Endothelial cell of umbilical vein (primary cell): ENCODE measurements at regions not wholly inside any gene's neighbourhood (a gene's known extent, or its start where the extent isn't known, plus 50 kb on each side); places are given as distances from the start of the nearest gene placed in this dataset.

Experiments used
- BruUV-seq: library from RNA; stranded (reverse); fragments of 400-500 nt; replicated peaks from 2 replicates; lab custom pipeline; 2021; lab: Mats Ljungman, UMichigan
- CTCF ChIA-PET: fragments of 300-600, 350-600 bp; sonication (Branson Sonifier 250); formaldehyde crosslinking; loops from one replicate; lab custom pipeline; 2021; ENCODE audit warnings: antibody characterized with exemption, inconsistent platforms; lab: Charles Lee
- POLR2A ChIA-PET: fragments of 300-600, 350-600 bp; sonication (Branson Sonifier 250); formaldehyde crosslinking; loops from one replicate; lab custom pipeline; 2021; ENCODE audit warnings: antibody characterized with exemption, inconsistent platforms; lab: Charles Lee
- DNase-seq: peaks from one replicate; pipeline ENCODE4 v3.0.0-alpha.2; 2011; ENCODE audit warnings: low read depth, low spot score
- FAIRE-seq: peaks from 2 replicates; lab custom pipeline; 2011; peaks lifted over from hg19 to GRCh38; lab: Jason Lieb, UNC
- H2AFZ ChIP-seq: 2 replicates; pipeline ENCODE4 v1.6.0; 2012; ENCODE audit warnings: low read depth, low read length, control low read depth, inconsistent platforms
- H3K27ac ChIP-seq: 2 replicates; pipeline ENCODE4 v1.5.1; 2011; ENCODE audit warnings: low read depth, mild to moderate bottlenecking, control low read depth, low read length, moderate library complexity; ENCODE audit not compliant: insufficient read depth
- H3K27me3 ChIP-seq, 2 experiments: 2 replicates each; pipeline versions ENCODE4 v1.6.0 to v1.6.1; 2011; ENCODE audit warnings: low read length in 2 of 2, mixed read lengths in 1 of 2; ENCODE audit not compliant: control insufficient read depth in 2 of 2, insufficient read depth in 2 of 2
- H3K36me3 ChIP-seq, 2 experiments: 2 replicates in 1 of 2; 3 replicates in 1 of 2; pipeline ENCODE4 v1.5.1; 2011; ENCODE audit warnings: low read length in 2 of 2, mild to moderate bottlenecking in 1 of 2, moderate library complexity in 1 of 2; ENCODE audit not compliant: control insufficient read depth in 2 of 2, insufficient read depth in 2 of 2; ENCODE audit errors: extremely low read depth in 1 of 2
- H3K4me1 ChIP-seq: 3 replicates; pipeline ENCODE4 v1.5.1; 2011; ENCODE audit warnings: mild to moderate bottlenecking, low read length; ENCODE audit not compliant: control insufficient read depth, insufficient read depth; ENCODE audit errors: extremely low read depth
- H3K4me2 ChIP-seq: 2 replicates; pipeline ENCODE4 v1.6.1; 2011; ENCODE audit warnings: low read length, control low read depth, mixed read lengths; ENCODE audit not compliant: insufficient read depth
- H3K4me3 ChIP-seq, 3 experiments: fragments of 200-600 bp in 1 of 3; sonication (generic), shearing (Covaris generic) in 1 of 3; replicated peaks in 1 of 3; 2 replicates each; pipeline ENCODE4 v1.5.1; 2011 to 2016; ENCODE audit warnings: control low read depth in 3 of 3, low read length in 3 of 3, mild to moderate bottlenecking in 2 of 3, inconsistent platforms in 1 of 3, low read depth in 1 of 3, moderate library complexity in 1 of 3; ENCODE audit not compliant: insufficient read depth in 1 of 3
- H3K79me2 ChIP-seq: 2 replicates; pipeline ENCODE4 v1.6.0; 2012; ENCODE audit warnings: low read length, inconsistent platforms; ENCODE audit not compliant: control insufficient read depth, insufficient read depth
- H3K9ac ChIP-seq: replicated peaks from 2 replicates; pipeline ENCODE3; 2011; ENCODE audit warnings: low read length, control low read depth; ENCODE audit not compliant: insufficient read depth; ENCODE audit errors: extremely low read depth
- H3K9me1 ChIP-seq: replicated peaks from 3 replicates; pipeline ENCODE4 v1.6.0; 2011; ENCODE audit warnings: mild to moderate bottlenecking, low read length; ENCODE audit not compliant: control insufficient read depth, insufficient read depth; ENCODE audit errors: extremely low read depth
- H3K9me3 ChIP-seq: replicated peaks from 2 replicates; pipeline ENCODE4 v1.5.1; 2012; ENCODE audit warnings: low read length, inconsistent platforms; ENCODE audit not compliant: control insufficient read depth, insufficient read depth
- H4K20me1 ChIP-seq: replicated peaks from 2 replicates; pipeline ENCODE3; 2011; ENCODE audit warnings: mild to moderate bottlenecking, low read length; ENCODE audit not compliant: control insufficient read depth, insufficient read depth; ENCODE audit errors: extremely low read depth
- CTCF ChIP-seq, 2 donors: IDR thresholded peaks; 1 replicate in 1 of 2; 2 replicates in 1 of 2; pipeline ENCODE4 v1.5.1; 2011; ENCODE audit warnings: low read length in 2 of 2, mild to moderate bottlenecking in 2 of 2, moderate library complexity in 2 of 2, control low read depth in 1 of 2, inconsistent platforms in 1 of 2, low read depth in 1 of 2; ENCODE audit not compliant: insufficient read depth in 1 of 2; ENCODE audit errors: extremely low read depth in 1 of 2
- EZH2 ChIP-seq: IDR thresholded peaks from 2 replicates; pipeline ENCODE4 v1.6.1; 2012; ENCODE audit warnings: borderline replicate concordance, low read depth, mild to moderate bottlenecking, moderate library complexity, low read length, inconsistent platforms; ENCODE audit not compliant: severe bottlenecking
- GATA2 ChIP-seq: IDR thresholded peaks from 2 replicates; pipeline ENCODE4 v1.7.0; 2011; ENCODE audit warnings: low read depth, mild to moderate bottlenecking, moderate library complexity, mixed read lengths, low read length; ENCODE audit not compliant: insufficient read length, insufficient read depth
- MYC ChIP-seq: IDR thresholded peaks from one replicate; pipeline ENCODE4 v1.6.1; 2011; ENCODE audit warnings: mild to moderate bottlenecking, low read depth, low read length
- POLR2A ChIP-seq: IDR thresholded peaks from 2 replicates; pipeline ENCODE4 v1.6.1; 2012; ENCODE audit warnings: low read depth, mild to moderate bottlenecking, control low read depth, low read length
- dilution Hi-C: fragments of 300-500 bp; cut with MboI; formaldehyde crosslinking; loops from one replicate; pipeline ENCODE4 v1.15.0; 2019; ENCODE audit warnings: low sequenced_read_pairs; ENCODE audit not compliant: extremely low pct_ligation_motif_present
- intact Hi-C: fragments of 100-400 bp; cut with micrococcal nuclease; formaldehyde crosslinking; loops from one replicate; pipeline ENCODE4 v1.10.0; 2022
- TF ChIP-seq, protein P1 (sequence below): IDR thresholded peaks from 2 replicates; pipeline ENCODE4 v1.6.1; 2011; ENCODE audit not compliant: insufficient read depth, insufficient read length

DNA sequence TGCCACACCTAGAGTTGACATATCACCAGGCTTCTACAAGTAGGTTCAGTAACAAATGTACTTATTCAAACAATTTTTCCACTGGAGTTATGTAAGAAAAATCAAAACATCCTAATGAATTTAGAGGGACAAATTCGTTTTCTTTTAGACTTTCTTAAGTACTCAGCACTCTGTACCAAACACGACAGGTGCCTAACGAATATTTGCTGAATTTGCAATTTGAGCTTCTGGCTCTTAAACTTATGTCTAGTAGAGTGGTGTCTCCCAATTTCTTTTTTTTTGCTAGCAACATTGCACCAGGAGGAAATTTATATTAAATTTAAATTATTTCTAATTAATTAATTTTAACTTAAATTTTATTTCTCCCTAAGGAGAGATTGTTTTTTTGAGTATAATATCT, 397.0 kb downstream of the CNTN3 start:
- H3K4me1 ChIP-seq = no peaks in the 10 kb centered on the region
- dilution Hi-C loops = no loop called here
- POLR2A ChIA-PET = no interaction called here

More for the DNA sequence above, 397.0 kb downstream of the CNTN3 start:
- DNase-seq = no peak
- no peak for FAIRE-seq
- H3K9me3 ChIP-seq = no peaks in the 10 kb centered on the region
- H3K4me3 ChIP-seq = no peak overlapping the region
- H4K20me1 ChIP-seq = no peaks in the 10 kb centered on the region
- H3K36me3 ChIP-seq = no peaks in the 10 kb centered on the region
- no peak overlapping the region for H3K4me2 ChIP-seq
- H2AFZ ChIP-seq = no peak overlapping the region
- no peaks in the 10 kb centered on the region for H3K27me3 ChIP-seq
- CTCF ChIA-PET = no interaction called here
- H3K9ac ChIP-seq = no peak overlapping the region
- no TSS peak for BruUV-seq
- H3K79me2 ChIP-seq = no peaks in the 10 kb centered on the region
- TF ChIP-seq GATA2 = no peak
- no peak for TF ChIP-seq CTCF (IDR thresholded peaks at IDR 0.05; ENCODE audit: extremely low read depth in 1 of 2, insufficient read depth in 1 of 2, low read depth in 1 of 2, low read length in 2 of 2)
- no peak for TF ChIP-seq POLR2A
- no peak for TF ChIP-seq EZH2
- TF ChIP-seq, protein P1, sequence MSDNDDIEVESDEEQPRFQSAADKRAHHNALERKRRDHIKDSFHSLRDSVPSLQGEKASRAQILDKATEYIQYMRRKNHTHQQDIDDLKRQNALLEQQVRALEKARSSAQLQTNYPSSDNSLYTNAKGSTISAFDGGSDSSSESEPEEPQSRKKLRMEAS = no peak
- no peak for TF ChIP-seq MYC
- no peak overlapping the region for H3K27ac ChIP-seq
- no peaks in the 10 kb centered on the region for H3K9me1 ChIP-seq
- intact Hi-C loops = no loop called here
